ENCODE measurements at regions not wholly inside any gene's neighbourhood (a gene's known extent, or its start where the extent isn't known, plus 50 kb on each side); places are given as distances from the start of the nearest gene placed in this dataset.

DNA sequence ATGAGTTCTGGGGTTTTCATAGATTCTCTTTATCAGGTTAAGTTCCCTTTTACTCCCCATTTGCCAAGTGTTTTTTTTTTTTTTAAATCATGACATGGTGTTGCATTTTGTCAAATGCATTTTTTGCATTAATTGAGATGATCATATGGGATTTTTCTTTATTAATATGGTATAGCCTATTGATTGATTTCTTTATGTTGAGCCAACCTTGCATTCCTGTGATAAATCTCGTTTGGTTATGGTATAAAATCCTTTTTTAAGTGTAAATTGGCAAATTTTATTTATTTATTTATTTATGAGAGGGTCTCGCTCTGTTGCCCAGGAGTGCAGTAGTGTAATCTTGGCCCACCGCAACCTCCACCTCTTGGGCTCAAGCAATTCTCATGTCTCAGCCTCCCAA, 81.5 kb upstream of the ACVR1 start:
- no peak overlapping the region for H3K27ac ChIP-seq (ENCODE audit: low read depth in 1 of 2, low read length in 1 of 2)
- DNase-seq (no peak), ATAC-seq (ENCODE audit: insufficient read depth, low FRiP score) (no peak)
- no peak overlapping the region for H3K9ac ChIP-seq (ENCODE audit: insufficient read depth in 1 of 2, low read length in 2 of 2)
- H3K9me3 ChIP-seq (ENCODE audit: control insufficient read depth in 4 of 4, insufficient read depth in 3 of 4, low read length in 3 of 4): peaks cover 0 to 7% (median 6%) of the 10 kb centered on the region in 4 donors
- WGBS, 2 donors: 32 to 88% methylated on average over 3 of the region's 3 CpGs
- TF ChIP-seq, protein P1, sequence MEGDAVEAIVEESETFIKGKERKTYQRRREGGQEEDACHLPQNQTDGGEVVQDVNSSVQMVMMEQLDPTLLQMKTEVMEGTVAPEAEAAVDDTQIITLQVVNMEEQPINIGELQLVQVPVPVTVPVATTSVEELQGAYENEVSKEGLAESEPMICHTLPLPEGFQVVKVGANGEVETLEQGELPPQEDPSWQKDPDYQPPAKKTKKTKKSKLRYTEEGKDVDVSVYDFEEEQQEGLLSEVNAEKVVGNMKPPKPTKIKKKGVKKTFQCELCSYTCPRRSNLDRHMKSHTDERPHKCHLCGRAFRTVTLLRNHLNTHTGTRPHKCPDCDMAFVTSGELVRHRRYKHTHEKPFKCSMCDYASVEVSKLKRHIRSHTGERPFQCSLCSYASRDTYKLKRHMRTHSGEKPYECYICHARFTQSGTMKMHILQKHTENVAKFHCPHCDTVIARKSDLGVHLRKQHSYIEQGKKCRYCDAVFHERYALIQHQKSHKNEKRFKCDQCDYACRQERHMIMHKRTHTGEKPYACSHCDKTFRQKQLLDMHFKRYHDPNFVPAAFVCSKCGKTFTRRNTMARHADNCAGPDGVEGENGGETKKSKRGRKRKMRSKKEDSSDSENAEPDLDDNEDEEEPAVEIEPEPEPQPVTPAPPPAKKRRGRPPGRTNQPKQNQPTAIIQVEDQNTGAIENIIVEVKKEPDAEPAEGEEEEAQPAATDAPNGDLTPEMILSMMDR (IDR thresholded peaks at IDR 0.05; ENCODE audit: control extremely low read depth, extremely low read depth): no peak
- no peaks in the 10 kb centered on the region for H3K27me3 ChIP-seq (ENCODE audit: control insufficient read depth in 3 of 3, insufficient read depth in 3 of 3, low read length in 2 of 3)
- no peaks in the 10 kb centered on the region for H3K4me1 ChIP-seq (ENCODE audit: control insufficient read depth in 5 of 5, insufficient read depth in 5 of 5, low read length in 5 of 5)
- H3K4me3 ChIP-seq: no peak overlapping the region
- no peaks in the 10 kb centered on the region for H3K36me3 ChIP-seq (ENCODE audit: control insufficient read depth in 4 of 4, insufficient read depth in 4 of 4, low read length in 4 of 4)

DNA sequence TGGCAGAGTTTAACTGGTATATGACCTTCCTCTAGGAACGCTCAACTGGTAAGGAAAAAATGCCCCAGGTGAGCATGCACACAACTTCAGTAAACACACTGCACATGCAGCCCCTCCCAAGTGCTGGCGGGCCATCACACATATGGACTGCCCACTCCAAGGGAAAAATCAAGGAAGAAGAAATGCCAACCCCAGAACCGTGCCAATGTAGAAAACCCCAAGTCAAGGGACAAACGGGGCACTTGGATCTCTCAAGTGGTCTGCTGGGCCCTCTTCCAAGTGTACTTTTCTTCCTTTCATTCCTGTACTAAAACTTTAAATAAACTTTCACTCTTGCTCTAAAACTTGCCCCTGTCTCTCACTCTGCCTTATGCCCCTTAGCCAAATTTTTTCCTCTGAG, 76.4 kb upstream of the ACVR1 start:
- Histone ChIP-seq H3K4me3 (no peak overlapping the region), H3K4me1 (ENCODE audit: control insufficient read depth in 5 of 5, insufficient read depth in 5 of 5, low read length in 5 of 5) (no peaks in the 10 kb centered on the region), H3K27me3 (ENCODE audit: control insufficient read depth in 3 of 3, insufficient read depth in 3 of 3, low read length in 2 of 3) (no peaks in the 10 kb centered on the region), H3K27ac (ENCODE audit: low read depth in 1 of 2, low read length in 1 of 2) (no peak overlapping the region), H3K36me3 (ENCODE audit: control insufficient read depth in 4 of 4, insufficient read depth in 4 of 4, low read length in 4 of 4) (no peaks in the 10 kb centered on the region), H3K9me3 (ENCODE audit: control insufficient read depth in 4 of 4, insufficient read depth in 3 of 4, low read length in 3 of 4) (no peaks in the 10 kb centered on the region), H3K9ac (ENCODE audit: insufficient read depth in 1 of 2, low read length in 2 of 2) (no peak overlapping the region)
- TF ChIP-seq, protein P1 (IDR thresholded peaks at IDR 0.05; ENCODE audit: control extremely low read depth, extremely low read depth): no peak
- DNase-seq (peak in 2 of 3 donors; percentile 19 to 58), ATAC-seq (ENCODE audit: insufficient read depth, low FRiP score) (no peak)
- WGBS, 2 donors: 67 to 80% methylated on average over 4 of the region's 4 CpGs

DNA sequence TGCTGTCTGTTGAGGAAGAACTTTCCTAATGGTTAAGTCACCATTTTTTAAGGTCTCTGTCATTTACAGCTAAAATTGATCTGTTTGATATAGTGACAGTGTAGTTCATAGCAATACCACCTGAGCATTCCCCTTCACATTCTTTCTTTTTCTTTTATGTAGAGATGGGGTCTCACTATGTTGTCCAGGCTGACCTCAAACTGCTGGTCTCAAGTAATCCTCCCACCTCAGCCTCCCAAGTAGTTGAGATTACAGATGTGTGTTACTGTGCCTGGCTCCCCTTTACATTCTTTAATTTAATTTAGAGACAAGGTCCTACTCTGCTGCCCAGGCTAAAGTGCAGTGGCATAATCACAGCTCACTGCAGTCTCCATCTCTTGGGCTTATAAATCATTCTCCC, 72.7 kb upstream of the ACVR1 start:
- no peak for ATAC-seq (ENCODE audit: insufficient read depth, low FRiP score)
- TF ChIP-seq, protein P1 (IDR thresholded peaks at IDR 0.05; ENCODE audit: control extremely low read depth, extremely low read depth): no peak
- Histone ChIP-seq H3K27ac (ENCODE audit: low read depth in 1 of 2, low read length in 1 of 2) (no peak overlapping the region), H3K9me3 (ENCODE audit: control insufficient read depth in 4 of 4, insufficient read depth in 3 of 4, low read length in 3 of 4) (no peaks in the 10 kb centered on the region), H3K9ac (ENCODE audit: insufficient read depth in 1 of 2, low read length in 2 of 2) (no peak overlapping the region), H3K4me3 (no peak overlapping the region), H3K4me1 (ENCODE audit: control insufficient read depth in 5 of 5, insufficient read depth in 5 of 5, low read length in 5 of 5) (no peaks in the 10 kb centered on the region), H3K36me3 (ENCODE audit: control insufficient read depth in 4 of 4, insufficient read depth in 4 of 4, low read length in 4 of 4) (no peaks in the 10 kb centered on the region), H3K27me3 (ENCODE audit: control insufficient read depth in 3 of 3, insufficient read depth in 3 of 3, low read length in 2 of 3) (no peaks in the 10 kb centered on the region)
- no peak for DNase-seq

DNA sequence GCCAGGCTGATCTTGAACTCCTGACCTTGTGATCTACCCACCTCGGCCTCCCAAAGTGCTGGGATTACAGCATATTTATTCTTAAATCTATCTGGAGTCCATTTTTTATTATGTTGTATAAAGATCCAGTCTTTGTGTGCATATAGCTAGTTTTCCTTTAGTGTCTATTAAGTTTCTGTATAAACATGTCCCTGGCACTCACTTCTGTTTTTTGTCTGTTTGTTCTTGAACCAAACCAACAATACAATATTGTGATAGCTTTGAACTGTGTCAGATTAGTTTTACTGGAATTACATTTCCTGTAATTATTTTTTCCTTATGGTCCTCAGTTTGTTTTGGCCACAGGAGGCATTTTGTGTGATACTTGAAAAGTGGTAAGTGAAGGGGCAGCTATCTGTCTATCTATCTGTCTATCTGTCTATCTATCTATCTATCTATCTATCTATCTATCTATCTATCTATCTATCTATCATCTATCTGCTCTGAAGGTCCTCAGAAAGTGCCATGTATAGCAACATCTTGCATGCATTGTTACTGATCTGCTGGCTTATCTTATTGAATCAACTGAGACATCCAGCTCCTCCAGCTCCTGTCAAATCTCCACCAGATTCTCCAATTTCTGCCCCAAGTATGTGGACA, 70.9 kb upstream of the ACVR1 start:
- Histone ChIP-seq H3K27ac (ENCODE audit: low read depth in 1 of 2, low read length in 1 of 2) (no peak overlapping the region), H3K4me3 (no peak overlapping the region), H3K36me3 (ENCODE audit: control insufficient read depth in 4 of 4, insufficient read depth in 4 of 4, low read length in 4 of 4) (no peaks in the 10 kb centered on the region), H3K4me1 (ENCODE audit: control insufficient read depth in 5 of 5, insufficient read depth in 5 of 5, low read length in 5 of 5) (no peaks in the 10 kb centered on the region), H3K27me3 (ENCODE audit: control insufficient read depth in 3 of 3, insufficient read depth in 3 of 3, low read length in 2 of 3) (no peaks in the 10 kb centered on the region), H3K9ac (ENCODE audit: insufficient read depth in 1 of 2, low read length in 2 of 2) (no peak overlapping the region), H3K9me3 (ENCODE audit: control insufficient read depth in 4 of 4, insufficient read depth in 3 of 4, low read length in 3 of 4) (no peaks in the 10 kb centered on the region)
- ATAC-seq (ENCODE audit: insufficient read depth, low FRiP score) (no peak), DNase-seq (no peak)
- TF ChIP-seq, protein P1 (IDR thresholded peaks at IDR 0.05; ENCODE audit: control extremely low read depth, extremely low read depth): no peak
- 90 to 100% methylated on average over 1 of the region's 1 CpG for WGBS, 2 donors
